Adrenal gland (tissue), 5 donors: ENCODE measurements at regions not wholly inside any gene's neighbourhood (a gene's known extent, or its start where the extent isn't known, plus 50 kb on each side); places are given as distances from the start of the nearest gene placed in this dataset.

Source experiments
- POLR2A ChIP-seq, 2 donors: fragments of 450-650 bp; IDR thresholded peaks; one replicate each; pipeline ENCODE4 v1.6.1; 2017; ENCODE audit warnings: antibody characterized with exemption in 2 of 2, mild to moderate bottlenecking in 2 of 2, moderate library complexity in 1 of 2
- TF ChIP-seq, protein P1 (sequence below), 6 experiments: fragments of 450-650 bp in 4 of 6; fragments of 200-600 bp in 2 of 6; sonication (generic) in 1 of 6; IDR thresholded peaks; 1 replicate in 5 of 6; 2 replicates in 1 of 6; pipeline versions ENCODE4 v1.5.1 to v1.8.0; 2016 to 2021; ENCODE audit warnings: antibody characterized with exemption in 6 of 6, mild to moderate bottlenecking in 2 of 6, moderate library complexity in 1 of 6
- donor health status: DM: no; HTN: no; CAD: no.

GRCh38 chr15:62280625-62281024 is 115.5 kb upstream of the C2CD4B start:
- TF ChIP-seq, protein P1, sequence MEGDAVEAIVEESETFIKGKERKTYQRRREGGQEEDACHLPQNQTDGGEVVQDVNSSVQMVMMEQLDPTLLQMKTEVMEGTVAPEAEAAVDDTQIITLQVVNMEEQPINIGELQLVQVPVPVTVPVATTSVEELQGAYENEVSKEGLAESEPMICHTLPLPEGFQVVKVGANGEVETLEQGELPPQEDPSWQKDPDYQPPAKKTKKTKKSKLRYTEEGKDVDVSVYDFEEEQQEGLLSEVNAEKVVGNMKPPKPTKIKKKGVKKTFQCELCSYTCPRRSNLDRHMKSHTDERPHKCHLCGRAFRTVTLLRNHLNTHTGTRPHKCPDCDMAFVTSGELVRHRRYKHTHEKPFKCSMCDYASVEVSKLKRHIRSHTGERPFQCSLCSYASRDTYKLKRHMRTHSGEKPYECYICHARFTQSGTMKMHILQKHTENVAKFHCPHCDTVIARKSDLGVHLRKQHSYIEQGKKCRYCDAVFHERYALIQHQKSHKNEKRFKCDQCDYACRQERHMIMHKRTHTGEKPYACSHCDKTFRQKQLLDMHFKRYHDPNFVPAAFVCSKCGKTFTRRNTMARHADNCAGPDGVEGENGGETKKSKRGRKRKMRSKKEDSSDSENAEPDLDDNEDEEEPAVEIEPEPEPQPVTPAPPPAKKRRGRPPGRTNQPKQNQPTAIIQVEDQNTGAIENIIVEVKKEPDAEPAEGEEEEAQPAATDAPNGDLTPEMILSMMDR (IDR thresholded peaks at IDR 0.05), result no peak
- no peak for TF ChIP-seq POLR2A (IDR thresholded peaks at IDR 0.05)
